ENCODE measurements at regions not wholly inside any gene's neighbourhood (a gene's known extent, or its start where the extent isn't known, plus 50 kb on each side); places are given as distances from the start of the nearest gene placed in this dataset.

DNA sequence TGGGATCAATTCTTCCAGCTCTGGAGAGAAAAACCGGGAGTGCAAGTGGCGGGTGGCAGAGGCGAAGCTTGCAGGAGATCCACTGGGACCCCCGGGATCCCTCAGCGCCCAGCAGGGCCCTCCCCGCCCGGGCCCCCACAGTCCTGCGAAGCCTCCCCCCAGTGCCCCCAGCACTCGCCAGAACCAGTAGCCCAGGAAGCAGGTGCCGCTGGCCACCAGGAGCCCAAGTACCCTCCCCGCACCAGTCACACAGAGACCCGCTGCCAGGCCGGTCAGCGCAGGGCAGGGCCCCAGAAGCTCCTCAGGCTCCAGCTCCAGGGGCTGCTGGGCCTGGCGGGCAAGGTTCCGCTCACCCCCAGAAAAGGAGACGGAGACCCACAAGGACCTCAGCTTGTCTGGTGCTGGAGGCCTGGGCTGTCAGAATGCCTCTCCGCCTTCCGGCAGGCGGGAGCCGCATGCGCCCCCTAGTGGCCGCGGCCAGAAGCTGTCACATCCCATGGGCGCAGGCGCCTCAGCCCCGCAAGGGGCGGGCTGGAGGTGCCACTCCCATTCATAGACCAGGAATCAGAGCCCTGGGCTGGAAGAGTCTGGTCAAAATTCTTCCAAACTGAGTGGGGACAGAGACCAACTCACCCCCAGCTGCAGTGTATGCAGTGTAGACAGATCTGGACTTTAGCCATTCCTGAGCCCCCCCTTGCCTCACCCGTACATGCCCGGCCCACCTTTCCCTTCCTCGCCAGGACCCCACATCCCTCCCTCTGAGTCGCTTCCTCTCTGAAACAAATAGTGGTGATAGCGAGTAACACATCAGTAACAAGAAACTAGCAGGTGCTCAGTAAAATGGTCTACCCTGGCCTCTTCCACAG, 1002.3 kb downstream of the KCNJ18 start:
- ChIA-PET POLR2A (no interaction called here), CTCF (interaction anchor here (0.8 to 4.0 kb wide), 10 partner anchors 8 to 28 kb away, joined by 3 to 19 read pairs (median 5); no protein-coding TSS in a partner anchor)
- Histone ChIP-seq H3K4me1 (no peaks in the 10 kb centered on the region), H3K4me2 (no peak overlapping the region), H3K27ac (no peak overlapping the region), H3K4me3 (no peak overlapping the region), H3K9me3 (peaks cover 16% of the 10 kb centered on the region; the same call in 2 of the 3 replicates)
- ATAC-seq: peak in 1 of 2 experiments; percentile 86; a peak in 3 of 6 replicates
- peak in 1 of 2 experiments; percentile 29 for DNase-seq (ENCODE audit: low read depth in 1 of 2, low spot score in 1 of 2)
- 57% methylated on average over 18 of the region's 33 CpGs for WGBS (ENCODE audit: missing lambda C conversion rate)
- FAIRE-seq: no peak
- TF ChIP-seq JUN (IDR thresholded peaks at IDR 0.05): no peak
- TF ChIP-seq RCOR1 (IDR thresholded peaks at IDR 0.05; ENCODE audit: low read depth, low read length): no peak
- no peak for TF ChIP-seq RAD21 (conservative IDR thresholded peaks at IDR 0.05 in 1 of 2, IDR thresholded peaks at IDR 0.05 in 1 of 2)
- no peak for TF ChIP-seq NR3C1 (IDR thresholded peaks at IDR 0.05)
- no peak for TF ChIP-seq RNF2 (IDR thresholded peaks at IDR 0.05; ENCODE audit: borderline replicate concordance, low read depth)
- no peak for TF ChIP-seq EP300 (IDR thresholded peaks at IDR 0.05)
- TF ChIP-seq, protein P1, sequence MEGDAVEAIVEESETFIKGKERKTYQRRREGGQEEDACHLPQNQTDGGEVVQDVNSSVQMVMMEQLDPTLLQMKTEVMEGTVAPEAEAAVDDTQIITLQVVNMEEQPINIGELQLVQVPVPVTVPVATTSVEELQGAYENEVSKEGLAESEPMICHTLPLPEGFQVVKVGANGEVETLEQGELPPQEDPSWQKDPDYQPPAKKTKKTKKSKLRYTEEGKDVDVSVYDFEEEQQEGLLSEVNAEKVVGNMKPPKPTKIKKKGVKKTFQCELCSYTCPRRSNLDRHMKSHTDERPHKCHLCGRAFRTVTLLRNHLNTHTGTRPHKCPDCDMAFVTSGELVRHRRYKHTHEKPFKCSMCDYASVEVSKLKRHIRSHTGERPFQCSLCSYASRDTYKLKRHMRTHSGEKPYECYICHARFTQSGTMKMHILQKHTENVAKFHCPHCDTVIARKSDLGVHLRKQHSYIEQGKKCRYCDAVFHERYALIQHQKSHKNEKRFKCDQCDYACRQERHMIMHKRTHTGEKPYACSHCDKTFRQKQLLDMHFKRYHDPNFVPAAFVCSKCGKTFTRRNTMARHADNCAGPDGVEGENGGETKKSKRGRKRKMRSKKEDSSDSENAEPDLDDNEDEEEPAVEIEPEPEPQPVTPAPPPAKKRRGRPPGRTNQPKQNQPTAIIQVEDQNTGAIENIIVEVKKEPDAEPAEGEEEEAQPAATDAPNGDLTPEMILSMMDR (IDR thresholded peaks at IDR 0.05): 0 out of 3 replicates have a peak, but pooled peaks have one; percentile 18

DNA sequence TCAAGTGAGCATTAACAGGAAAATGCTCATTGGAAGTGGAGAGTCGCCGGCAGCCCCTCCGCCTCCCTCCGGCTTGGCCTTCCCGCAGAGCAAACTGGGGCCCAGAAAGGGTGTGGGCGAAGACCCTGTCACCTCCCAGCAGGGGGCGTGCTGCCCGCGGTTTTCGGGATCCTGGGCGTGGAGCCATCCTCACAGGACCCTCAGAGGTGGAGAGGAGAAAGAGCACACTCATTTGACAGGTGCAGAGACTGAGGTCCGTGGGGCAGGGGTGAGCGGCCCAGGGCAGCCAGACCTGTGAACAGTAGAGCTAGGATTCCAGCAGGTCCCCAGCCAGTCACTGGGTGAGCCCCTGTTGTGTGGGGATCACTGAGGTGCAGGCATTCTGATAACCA, 1002.9 kb downstream of the KCNJ18 start:
- Histone ChIP-seq H3K4me3 (no peak overlapping the region), H3K9me3 (peaks cover 16% of the 10 kb centered on the region; the same call in 2 of the 3 replicates), H3K4me1 (no peaks in the 10 kb centered on the region), H3K27ac (no peak overlapping the region), H3K4me2 (no peak overlapping the region)
- no peak for FAIRE-seq
- ChIA-PET CTCF (interaction anchor here (1.4 to 4.0 kb wide), 8 partner anchors 9 to 29 kb away, joined by 3 to 19 read pairs (median 5); no protein-coding TSS in a partner anchor), POLR2A (no interaction called here)
- 56% methylated on average over 13 of the region's 13 CpGs for WGBS (ENCODE audit: missing lambda C conversion rate)
- no peak for DNase-seq (ENCODE audit: low read depth in 1 of 2, low spot score in 1 of 2)
- TF ChIP-seq ZNF302 (CRISPR knock-in tag; IDR thresholded peaks at IDR 0.05) (no peak), HEYL (CRISPR knock-in tag; IDR thresholded peaks at IDR 0.05) (no peak), POLR2AphosphoS2 (conservative IDR thresholded peaks at IDR 0.05; ENCODE audit: low read length) (no peak), BHLHE40 (IDR thresholded peaks at IDR 0.05; ENCODE audit: low read depth, low read length) (no peak), CHD4 (IDR thresholded peaks at IDR 0.05; ENCODE audit: borderline replicate concordance) (no peak), RFX5 (IDR thresholded peaks at IDR 0.05) (no peak)
- TF ChIP-seq, protein P2, sequence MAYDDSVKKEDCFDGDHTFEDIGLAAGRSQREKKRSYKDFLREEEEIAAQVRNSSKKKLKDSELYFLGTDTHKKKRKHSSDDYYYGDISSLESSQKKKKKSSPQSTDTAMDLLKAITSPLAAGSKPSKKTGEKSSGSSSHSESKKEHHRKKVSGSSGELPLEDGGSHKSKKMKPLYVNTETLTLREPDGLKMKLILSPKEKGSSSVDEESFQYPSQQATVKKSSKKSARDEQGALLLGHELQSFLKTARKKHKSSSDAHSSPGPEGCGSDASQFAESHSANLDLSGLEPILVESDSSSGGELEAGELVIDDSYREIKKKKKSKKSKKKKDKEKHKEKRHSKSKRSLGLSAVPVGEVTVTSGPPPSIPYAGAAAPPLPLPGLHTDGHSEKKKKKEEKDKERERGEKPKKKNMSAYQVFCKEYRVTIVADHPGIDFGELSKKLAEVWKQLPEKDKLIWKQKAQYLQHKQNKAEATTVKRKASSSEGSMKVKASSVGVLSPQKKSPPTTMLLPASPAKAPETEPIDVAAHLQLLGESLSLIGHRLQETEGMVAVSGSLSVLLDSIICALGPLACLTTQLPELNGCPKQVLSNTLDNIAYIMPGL (CRISPR knock-in tag; IDR thresholded peaks at IDR 0.05; ENCODE audit: borderline replicate concordance): no peak
- TF ChIP-seq, protein P3, sequence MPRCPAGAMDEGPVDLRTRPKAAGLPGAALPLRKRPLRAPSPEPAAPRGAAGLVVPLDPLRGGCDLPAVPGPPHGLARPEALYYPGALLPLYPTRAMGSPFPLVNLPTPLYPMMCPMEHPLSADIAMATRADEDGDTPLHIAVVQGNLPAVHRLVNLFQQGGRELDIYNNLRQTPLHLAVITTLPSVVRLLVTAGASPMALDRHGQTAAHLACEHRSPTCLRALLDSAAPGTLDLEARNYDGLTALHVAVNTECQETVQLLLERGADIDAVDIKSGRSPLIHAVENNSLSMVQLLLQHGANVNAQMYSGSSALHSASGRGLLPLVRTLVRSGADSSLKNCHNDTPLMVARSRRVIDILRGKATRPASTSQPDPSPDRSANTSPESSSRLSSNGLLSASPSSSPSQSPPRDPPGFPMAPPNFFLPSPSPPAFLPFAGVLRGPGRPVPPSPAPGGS (IDR thresholded peaks at IDR 0.05): no peak
- TF ChIP-seq, protein P4, sequence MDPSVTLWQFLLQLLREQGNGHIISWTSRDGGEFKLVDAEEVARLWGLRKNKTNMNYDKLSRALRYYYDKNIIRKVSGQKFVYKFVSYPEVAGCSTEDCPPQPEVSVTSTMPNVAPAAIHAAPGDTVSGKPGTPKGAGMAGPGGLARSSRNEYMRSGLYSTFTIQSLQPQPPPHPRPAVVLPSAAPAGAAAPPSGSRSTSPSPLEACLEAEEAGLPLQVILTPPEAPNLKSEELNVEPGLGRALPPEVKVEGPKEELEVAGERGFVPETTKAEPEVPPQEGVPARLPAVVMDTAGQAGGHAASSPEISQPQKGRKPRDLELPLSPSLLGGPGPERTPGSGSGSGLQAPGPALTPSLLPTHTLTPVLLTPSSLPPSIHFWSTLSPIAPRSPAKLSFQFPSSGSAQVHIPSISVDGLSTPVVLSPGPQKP (IDR thresholded peaks at IDR 0.05; ENCODE audit: low read depth, low read length): no peak
- TF ChIP-seq, protein P1 (IDR thresholded peaks at IDR 0.05): no peak
- ATAC-seq: peak in 1 of 2 experiments; percentile 48; a peak in 3 of 6 replicates
